Breast epithelium (tissue), 3 donors: ENCODE measurements at regions not wholly inside any gene's neighbourhood (a gene's known extent, or its start where the extent isn't known, plus 50 kb on each side); places are given as distances from the start of the nearest gene placed in this dataset.

Experiments
- POLR2A ChIP-seq: fragments of 450-650 bp; IDR thresholded peaks from one replicate; pipeline ENCODE4 v1.6.1; 2016; ENCODE audit warnings: antibody characterized with exemption, mild to moderate bottlenecking, moderate library complexity
- TF ChIP-seq, protein P1 (sequence below), 3 donors: fragments of 450-650 bp; IDR thresholded peaks; one replicate each; pipeline ENCODE4 v1.5.1; 2016 to 2017; ENCODE audit warnings: antibody characterized with exemption in 3 of 3, mild to moderate bottlenecking in 3 of 3, moderate library complexity in 3 of 3

DNA sequence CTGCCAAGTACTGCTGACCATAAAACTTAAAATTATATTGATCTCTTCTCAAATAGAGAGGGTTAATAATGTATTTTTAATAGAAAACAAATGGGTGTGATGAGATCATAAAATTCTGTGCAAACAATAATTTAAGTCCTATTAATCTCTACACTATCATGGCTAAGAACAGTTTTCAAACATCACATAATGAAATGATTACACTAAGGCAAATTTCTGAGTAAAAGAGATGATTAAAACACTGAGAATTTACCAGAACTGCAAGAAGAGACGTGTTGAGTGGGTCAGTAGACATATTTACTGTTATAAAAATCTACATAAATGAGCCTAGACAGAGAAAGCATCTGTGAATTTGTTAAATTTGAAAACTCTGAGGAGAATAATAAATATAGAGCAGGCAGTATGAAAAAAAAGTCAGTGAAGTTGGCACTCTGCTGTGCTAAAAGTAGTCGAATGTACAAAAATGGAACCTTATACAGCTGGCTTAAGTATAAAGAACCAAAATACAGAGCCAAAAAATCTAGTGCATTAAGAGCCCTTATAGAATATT is 302.6 kb upstream of the MANEA start:
- TF ChIP-seq, protein P1, sequence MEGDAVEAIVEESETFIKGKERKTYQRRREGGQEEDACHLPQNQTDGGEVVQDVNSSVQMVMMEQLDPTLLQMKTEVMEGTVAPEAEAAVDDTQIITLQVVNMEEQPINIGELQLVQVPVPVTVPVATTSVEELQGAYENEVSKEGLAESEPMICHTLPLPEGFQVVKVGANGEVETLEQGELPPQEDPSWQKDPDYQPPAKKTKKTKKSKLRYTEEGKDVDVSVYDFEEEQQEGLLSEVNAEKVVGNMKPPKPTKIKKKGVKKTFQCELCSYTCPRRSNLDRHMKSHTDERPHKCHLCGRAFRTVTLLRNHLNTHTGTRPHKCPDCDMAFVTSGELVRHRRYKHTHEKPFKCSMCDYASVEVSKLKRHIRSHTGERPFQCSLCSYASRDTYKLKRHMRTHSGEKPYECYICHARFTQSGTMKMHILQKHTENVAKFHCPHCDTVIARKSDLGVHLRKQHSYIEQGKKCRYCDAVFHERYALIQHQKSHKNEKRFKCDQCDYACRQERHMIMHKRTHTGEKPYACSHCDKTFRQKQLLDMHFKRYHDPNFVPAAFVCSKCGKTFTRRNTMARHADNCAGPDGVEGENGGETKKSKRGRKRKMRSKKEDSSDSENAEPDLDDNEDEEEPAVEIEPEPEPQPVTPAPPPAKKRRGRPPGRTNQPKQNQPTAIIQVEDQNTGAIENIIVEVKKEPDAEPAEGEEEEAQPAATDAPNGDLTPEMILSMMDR (IDR thresholded peaks at IDR 0.05) = no peak
- TF ChIP-seq POLR2A = no peak
